Activated CD8-positive, alpha-beta memory T cell treated with anti-CD3 and anti-CD28 coated beads for 48 hours (primary cell): ENCODE measurements at regions not wholly inside any gene's neighbourhood (a gene's known extent, or its start where the extent isn't known, plus 50 kb on each side); places are given as distances from the start of the nearest gene placed in this dataset.

Source experiments
- DNase-seq, 3 experiments: peaks; one replicate each; pipeline ENCODE4 v3.0.0-alpha.2; 2020; ENCODE audit warnings: low read depth in 2 of 3, low spot score in 2 of 3

GRCh38 chr15:29380466-29380865 is 110.8 kb upstream of the NSMCE3 start:
- no peak for DNase-seq

GRCh38 chr15:29379647-29380046 is 110.0 kb upstream of the NSMCE3 start:
- DNase-seq = no peak

- DNase-seq = no peak
Measured at GRCh38 chr15:29377161-29377560, 107.5 kb upstream of the NSMCE3 start.

- no peak for DNase-seq
Measured at GRCh38 chr15:29376590-29376989, 107.0 kb upstream of the NSMCE3 start.

- DNase-seq = no peak
Measured at GRCh38 chr15:29369261-29369660, 99.6 kb upstream of the NSMCE3 start.

GRCh38 chr15:29364426-29365078 is 94.9 kb upstream of the NSMCE3 start:
- no peak for DNase-seq

GRCh38 chr15:29361560-29361959 is 91.9 kb upstream of the NSMCE3 start:
- no peak for DNase-seq

- no peak for DNase-seq
Measured at GRCh38 chr15:29360152-29360551, 90.5 kb upstream of the NSMCE3 start.

- no peak for DNase-seq
Measured at GRCh38 chr15:29356786-29357185, 87.2 kb upstream of the NSMCE3 start.

GRCh38 chr15:29355477-29355876 is 85.9 kb upstream of the NSMCE3 start:
- DNase-seq = no peak

- DNase-seq = no peak
Measured at GRCh38 chr15:29352402-29352801, 82.8 kb upstream of the NSMCE3 start.

- DNase-seq = no peak
Measured at GRCh38 chr15:29349196-29349595, 79.6 kb upstream of the NSMCE3 start.

- no peak for DNase-seq
Measured at GRCh38 chr15:29348336-29348914, 78.8 kb upstream of the NSMCE3 start.

GRCh38 chr15:29346998-29347397 is 77.4 kb upstream of the NSMCE3 start:
- DNase-seq = no peak

- DNase-seq = no peak
Measured at GRCh38 chr15:29345549-29346525, 76.2 kb upstream of the NSMCE3 start.

- no peak for DNase-seq
Measured at GRCh38 chr15:29344474-29344873, 74.9 kb upstream of the NSMCE3 start.

GRCh38 chr15:29343229-29343628 is 73.6 kb upstream of the NSMCE3 start:
- DNase-seq = no peak

GRCh38 chr15:29342201-29342600 is 72.6 kb upstream of the NSMCE3 start:
- no peak for DNase-seq

- DNase-seq = no peak
Measured at GRCh38 chr15:29337156-29337959, 67.7 kb upstream of the NSMCE3 start.

- DNase-seq = no peak
Measured at GRCh38 chr15:29334544-29334943, 64.9 kb upstream of the NSMCE3 start.

- DNase-seq = no peak
Measured at GRCh38 chr15:29333261-29333660, 63.6 kb upstream of the NSMCE3 start.
